ENCODE measurements at regions not wholly inside any gene's neighbourhood (a gene's known extent, or its start where the extent isn't known, plus 50 kb on each side); places are given as distances from the start of the nearest gene placed in this dataset.

DNA sequence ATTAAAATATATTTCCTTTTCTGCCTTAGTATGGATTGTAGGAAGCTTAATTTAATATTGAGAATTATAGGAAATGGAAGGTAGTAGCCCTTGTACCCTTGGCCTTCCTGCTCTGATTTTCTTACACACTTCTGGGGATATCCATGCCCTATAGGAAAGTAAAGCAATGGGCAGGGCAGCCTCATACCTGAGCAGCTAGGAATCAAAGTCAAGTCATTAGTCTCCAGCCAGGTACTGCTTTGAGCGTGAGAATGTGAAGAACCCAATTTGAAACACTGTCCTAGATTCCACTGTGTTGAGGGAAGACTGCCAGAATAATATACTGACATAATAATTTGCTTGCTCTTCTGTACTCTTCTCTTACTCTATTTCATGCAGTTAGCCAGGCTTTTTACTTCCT is 51.0 kb upstream of the L3MBTL3 start:
- no peak for TF ChIP-seq CTCF (IDR thresholded peaks at IDR 0.05; ENCODE audit: extremely low read depth, missing control alignments)
- no peak for DNase-seq (ENCODE audit: low spot score)

GRCh38 chr6:129966125-129966524 is 52.3 kb upstream of the L3MBTL3 start:
- DNase-seq (ENCODE audit: low spot score), result no peak
- no peak for TF ChIP-seq CTCF (IDR thresholded peaks at IDR 0.05; ENCODE audit: extremely low read depth, missing control alignments)

DNA sequence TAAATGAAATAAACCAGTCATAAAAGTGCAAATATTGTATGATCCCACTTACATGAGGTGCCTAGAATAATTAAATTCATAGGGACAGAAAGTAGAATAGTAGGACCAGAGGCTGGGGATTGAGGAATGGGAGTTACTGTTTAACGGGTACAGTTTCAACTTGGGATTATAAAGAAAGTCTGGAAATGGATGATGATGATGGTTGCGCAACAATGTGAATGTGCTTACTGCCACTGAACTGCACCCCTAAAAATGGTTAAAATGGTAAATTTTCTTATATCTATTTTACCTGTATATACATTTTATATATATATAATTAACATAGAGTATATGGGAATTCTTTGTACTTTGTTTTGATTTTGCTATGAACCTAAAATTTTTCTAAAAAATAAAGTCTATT is 53.3 kb upstream of the L3MBTL3 start:
- TF ChIP-seq CTCF (IDR thresholded peaks at IDR 0.05; ENCODE audit: extremely low read depth, missing control alignments), result no peak
- DNase-seq (ENCODE audit: low spot score), result no peak

GRCh38 chr6:129959358-129959930 is 58.9 kb upstream of the L3MBTL3 start:
- no peak for TF ChIP-seq CTCF (IDR thresholded peaks at IDR 0.05; ENCODE audit: extremely low read depth, missing control alignments)
- no peak for DNase-seq (ENCODE audit: low spot score)

DNA sequence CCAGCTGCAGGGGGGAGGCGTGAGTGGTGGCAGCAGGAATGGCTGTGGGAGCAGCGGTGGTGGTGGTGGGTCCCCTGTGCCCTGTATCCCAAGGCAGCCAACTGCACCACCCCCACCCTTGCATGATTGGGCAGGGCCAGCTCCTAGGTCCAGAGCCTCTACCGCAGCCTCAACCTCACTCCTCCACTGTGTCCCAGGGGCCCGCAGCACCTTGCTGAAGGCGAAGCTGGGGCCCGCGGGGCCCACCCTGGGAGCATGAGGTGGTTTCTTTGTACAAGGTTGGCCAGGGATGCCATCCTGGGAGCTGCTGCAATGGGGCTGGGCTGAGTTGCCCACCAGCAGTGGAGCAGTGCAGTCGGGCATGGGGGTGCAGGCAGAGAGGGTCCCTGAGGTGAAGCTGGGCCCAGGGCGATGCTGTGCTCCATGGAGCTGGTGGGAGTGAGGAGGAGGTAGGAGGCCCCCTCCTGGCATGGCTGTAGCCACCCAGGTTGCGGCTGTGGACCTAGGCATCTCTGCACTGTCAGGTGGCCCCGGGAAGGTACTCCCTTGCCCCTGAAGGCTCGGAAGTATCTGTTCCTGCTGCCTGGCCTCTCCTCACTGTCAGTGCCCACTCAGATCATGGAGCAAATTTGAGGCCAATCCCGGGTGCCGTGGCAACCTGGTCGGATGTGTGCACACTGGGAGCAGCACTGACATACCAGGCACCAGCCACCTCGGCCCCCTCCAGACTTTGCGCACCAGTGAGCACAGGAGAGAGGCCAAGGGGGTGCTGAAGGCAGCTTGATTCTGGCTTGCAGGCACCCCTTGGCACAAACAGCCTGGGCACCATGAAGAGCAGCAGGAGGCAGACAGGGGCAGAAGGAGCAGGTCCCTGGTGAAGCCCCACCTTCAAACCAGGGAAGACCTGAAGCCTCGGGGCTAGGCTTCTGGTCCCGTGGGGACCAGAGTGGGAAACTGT is 60.2 kb upstream of the L3MBTL3 start:
- TF ChIP-seq CTCF (IDR thresholded peaks at IDR 0.05; ENCODE audit: extremely low read depth, missing control alignments), result no peak
- no peak for DNase-seq (ENCODE audit: low spot score)

GRCh38 chr6:129955584-129955983 is 62.8 kb upstream of the L3MBTL3 start:
- DNase-seq (ENCODE audit: low spot score), result no peak
- TF ChIP-seq CTCF (IDR thresholded peaks at IDR 0.05; ENCODE audit: extremely low read depth, missing control alignments), result no peak

DNA sequence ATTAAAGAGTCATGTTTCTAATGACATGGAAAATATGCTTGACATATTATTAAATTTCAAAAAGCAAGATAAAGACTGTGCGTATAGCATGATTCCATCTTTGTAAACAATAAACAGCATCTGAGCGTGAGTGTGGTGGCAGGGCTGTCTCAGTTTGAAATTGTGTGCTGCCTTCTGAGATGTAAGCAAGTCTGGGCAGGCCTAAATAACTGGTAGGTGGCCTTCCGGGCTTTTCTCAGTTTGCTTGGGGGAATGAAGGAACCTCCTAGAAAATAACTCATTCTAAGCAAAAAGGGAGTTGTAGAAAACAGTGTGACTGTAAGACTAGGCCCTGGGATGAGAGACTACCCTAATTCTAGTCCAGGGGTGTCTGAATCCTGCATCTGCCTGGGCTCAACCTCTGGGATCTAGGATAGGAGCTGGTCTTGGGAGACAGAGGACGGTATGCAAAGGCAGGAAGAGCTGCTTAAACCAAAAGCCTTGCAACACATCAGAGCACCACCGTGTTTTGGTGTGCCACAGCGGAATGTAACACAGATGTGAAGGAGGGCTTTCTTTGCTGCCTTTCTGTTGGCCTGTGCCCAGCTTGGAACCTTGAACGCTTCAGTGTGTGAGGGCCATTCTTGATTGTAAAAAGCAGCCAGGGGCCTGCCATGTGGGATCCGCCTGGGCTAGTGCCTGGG is 63.5 kb upstream of the L3MBTL3 start:
- no peak for TF ChIP-seq CTCF (IDR thresholded peaks at IDR 0.05; ENCODE audit: extremely low read depth, missing control alignments)
- no peak for DNase-seq (ENCODE audit: low spot score)

Data from GM20000 (cell line).